Esophagus muscularis mucosa (tissue), 4 donors: ENCODE measurements at regions not wholly inside any gene's neighbourhood (a gene's known extent, or its start where the extent isn't known, plus 50 kb on each side); places are given as distances from the start of the nearest gene placed in this dataset.

ENCODE experiments used
- DNase-seq: peaks from one replicate; pipeline ENCODE4 v3.0.0-alpha.2; 2017; ENCODE audit errors: extremely low spot score
- H3K27ac ChIP-seq, 4 donors: fragments of 200-600 bp; sonication (generic); replicated peaks in 1 of 4; 1 replicate in 3 of 4; 2 replicates in 1 of 4; pipeline ENCODE4 v1.5.1; 2016 to 2019; ENCODE audit warnings: mild to moderate bottlenecking in 1 of 4
- H3K27me3 ChIP-seq, 4 donors: fragments of 200-600 bp; sonication (generic); one replicate each; pipeline versions ENCODE4 v1.5.1 to v1.6.0; 2016 to 2019
- H3K36me3 ChIP-seq, 4 donors: fragments of 200-600 bp; sonication (generic); one replicate each; pipeline ENCODE4 v1.5.1; 2016 to 2019
- H3K4me1 ChIP-seq, 4 donors: fragments of 200-600 bp; sonication (generic); one replicate each; pipeline ENCODE4 v1.5.1; 2016 to 2019
- H3K4me3 ChIP-seq, 4 donors: fragments of 200-600 bp; sonication (generic); 1 replicate in 2 of 4; 2 replicates in 2 of 4; pipeline ENCODE4 v1.5.1; 2016 to 2019; ENCODE audit warnings: mild to moderate bottlenecking in 4 of 4, moderate library complexity in 1 of 4
- H3K9me3 ChIP-seq, 4 donors: fragments of 200-600 bp; sonication (generic); 1 replicate in 3 of 4; 2 replicates in 1 of 4; pipeline ENCODE4 v1.5.1; 2016 to 2019
- CTCF ChIP-seq, 3 experiments: fragments of 200-600 bp in 2 of 3; fragments of 450-650 bp in 1 of 3; sonication (generic) in 2 of 3; IDR thresholded peaks; one replicate each; pipeline ENCODE4 v1.5.1; 2017 to 2019; ENCODE audit warnings: antibody characterized with exemption in 3 of 3, mild to moderate bottlenecking in 2 of 3, moderate library complexity in 1 of 3
- EP300 ChIP-seq: sonication (generic); formaldehyde crosslinking; IDR thresholded peaks from one replicate; pipeline ENCODE4 v1.6.1; 2017; ENCODE audit warnings: antibody characterized with exemption
- POLR2A ChIP-seq: fragments of 450-650 bp; IDR thresholded peaks from one replicate; pipeline ENCODE4 v1.6.1; 2017; ENCODE audit warnings: antibody characterized with exemption, moderate library complexity, mild to moderate bottlenecking, low read depth
- POLR2AphosphoS5 ChIP-seq, 2 donors: sonication (generic); formaldehyde crosslinking; IDR thresholded peaks; one replicate each; pipeline ENCODE4 v1.6.1; 2017; ENCODE audit warnings: antibody characterized with exemption in 2 of 2
- WGBS: methylation state at CpG from one replicate; pipeline ENCODE4 v1.1.5; 2018; 5-methylcytosine and 5-hydroxymethylcytosine counted together
- intact Hi-C: fragments of 100-400 bp; cut with DNase I; formaldehyde crosslinking; loops from one replicate; pipeline ENCODE4 v1.15.1; 2023

DNA sequence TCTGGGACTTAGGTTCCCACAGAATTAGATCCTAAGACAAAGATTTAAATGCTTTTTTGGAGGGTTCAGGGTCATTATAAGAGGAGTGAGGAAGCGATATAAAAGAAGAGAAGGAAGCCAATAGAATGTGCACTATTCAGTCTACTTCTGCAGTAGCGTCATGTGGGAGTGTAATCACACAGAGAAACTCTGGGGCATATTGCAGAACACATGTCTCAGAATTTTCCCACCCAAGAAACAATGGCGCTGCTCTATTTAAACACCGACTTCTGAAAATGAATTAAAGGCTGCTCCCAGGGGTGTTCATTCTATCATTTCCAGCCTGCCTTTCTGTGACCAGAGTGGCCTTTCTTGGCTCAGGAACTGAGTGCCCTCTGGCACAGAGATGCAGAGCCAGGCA, 617.6 kb downstream of the FGF9 start:
- DNase-seq = no peak
- TF ChIP-seq EP300 = no peak
- TF ChIP-seq POLR2AphosphoS5 (IDR thresholded peaks at IDR 0.05) = no peak
- no peak for TF ChIP-seq CTCF (IDR thresholded peaks at IDR 0.05)
- TF ChIP-seq POLR2A = no peak
- WGBS = 80% methylated on average over 4 of the region's 4 CpGs

DNA sequence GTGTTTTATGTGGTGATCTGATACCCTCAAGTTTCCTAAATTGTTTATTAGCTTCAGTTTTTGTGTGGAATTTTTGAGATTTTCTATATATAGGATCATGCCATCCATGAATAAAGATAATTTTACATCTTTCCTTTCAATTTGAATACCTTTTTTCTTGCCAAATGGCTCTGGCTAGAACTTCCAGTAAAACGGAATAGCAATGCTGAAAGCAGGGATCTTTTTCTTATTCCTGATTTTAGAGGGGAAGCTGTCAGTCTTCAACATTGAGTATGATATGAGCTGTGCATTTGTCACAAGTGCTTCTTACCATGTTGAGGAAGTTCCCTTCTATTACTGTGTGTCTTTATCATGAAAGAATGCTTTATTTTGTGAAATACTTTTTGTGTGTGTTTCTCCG, 618.8 kb downstream of the FGF9 start:
- TF ChIP-seq POLR2AphosphoS5 (IDR thresholded peaks at IDR 0.05) (no peak), POLR2A (no peak), EP300 (no peak), CTCF (IDR thresholded peaks at IDR 0.05) (no peak)
- 89% methylated on average over 2 of the region's 2 CpGs for WGBS
- no peak overlapping the region for H3K27ac ChIP-seq
- H3K27me3 ChIP-seq = no peaks in the 10 kb centered on the region
- H3K9me3 ChIP-seq = no peaks in the 10 kb centered on the region
- DNase-seq = no peak
- H3K4me1 ChIP-seq = no peaks in the 10 kb centered on the region
- H3K36me3 ChIP-seq = no peaks in the 10 kb centered on the region
- intact Hi-C loops = no loop called here
- no peak overlapping the region for H3K4me3 ChIP-seq

More for the DNA sequence above, 617.6 kb downstream of the FGF9 start:
- intact Hi-C loops = no loop called here
- H3K4me1 ChIP-seq = no peaks in the 10 kb centered on the region
- no peaks in the 10 kb centered on the region for H3K9me3 ChIP-seq
- no peaks in the 10 kb centered on the region for H3K36me3 ChIP-seq
- H3K4me3 ChIP-seq = no peak overlapping the region
- H3K27me3 ChIP-seq = no peaks in the 10 kb centered on the region
- no peak overlapping the region for H3K27ac ChIP-seq

DNA sequence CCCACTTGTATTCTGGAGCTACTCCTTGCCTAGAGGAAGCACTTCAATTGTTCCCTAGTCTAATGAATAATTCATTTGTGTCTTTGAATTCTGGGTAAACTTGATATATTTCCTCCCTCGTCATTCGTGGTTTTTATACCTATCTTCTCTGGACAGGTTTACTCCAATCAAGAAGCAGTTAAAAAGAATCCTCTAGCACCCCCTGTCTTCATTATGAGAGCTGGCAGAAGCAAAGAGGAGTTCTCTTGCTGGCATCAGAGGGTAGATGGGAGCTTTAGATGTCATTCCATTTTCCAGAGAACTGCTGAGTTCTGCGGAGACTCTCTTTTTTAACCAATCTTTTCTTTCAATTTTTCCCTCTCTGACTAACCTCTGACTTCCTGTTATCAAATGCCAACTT, 627.7 kb downstream of the FGF9 start:
- peaks cover 0 to 20% (median 7%) of the 10 kb centered on the region in 4 donors for H3K9me3 ChIP-seq
- WGBS = 85% methylated on average over 3 of the region's 3 CpGs
- intact Hi-C loops = no loop called here
- no peak for DNase-seq
- H3K36me3 ChIP-seq = no peaks in the 10 kb centered on the region
- TF ChIP-seq EP300 = no peak
- TF ChIP-seq POLR2AphosphoS5 (IDR thresholded peaks at IDR 0.05) = no peak
- TF ChIP-seq CTCF (IDR thresholded peaks at IDR 0.05) = no peak
- TF ChIP-seq POLR2A = no peak
- no peaks in the 10 kb centered on the region for H3K27me3 ChIP-seq
- no peak overlapping the region for H3K4me3 ChIP-seq
- H3K4me1 ChIP-seq = no peaks in the 10 kb centered on the region
- H3K27ac ChIP-seq = no peak overlapping the region

- no peaks in the 10 kb centered on the region for H3K27me3 ChIP-seq
- no peak overlapping the region for H3K4me3 ChIP-seq
- no peak for DNase-seq
- H3K4me1 ChIP-seq = peaks cover 0 to 9% (median 0%) of the 10 kb centered on the region in 4 donors
- H3K9me3 ChIP-seq = no peaks in the 10 kb centered on the region
- H3K36me3 ChIP-seq = no peaks in the 10 kb centered on the region
- H3K27ac ChIP-seq = no peak overlapping the region
- intact Hi-C loops = no loop called here
- 50% methylated on average over 3 of the region's 6 CpGs for WGBS
- TF ChIP-seq EP300 (no peak), POLR2AphosphoS5 (IDR thresholded peaks at IDR 0.05) (peak in 1 of 2 donors; percentile 6)
These were observed 641.0 kb downstream of the FGF9 start for GRCh38 chr13:22311734-22312404.

- H3K4me3 ChIP-seq = no peak overlapping the region
- H3K36me3 ChIP-seq = no peaks in the 10 kb centered on the region
- TF ChIP-seq POLR2A (no peak), CTCF (IDR thresholded peaks at IDR 0.05) (no peak), POLR2AphosphoS5 (IDR thresholded peaks at IDR 0.05) (no peak), EP300 (no peak)
- 76% methylated on average over 2 of the region's 2 CpGs for WGBS
- no peak for DNase-seq
- H3K4me1 ChIP-seq = peaks cover 0 to 9% (median 0%) of the 10 kb centered on the region in 4 donors
- no peak overlapping the region for H3K27ac ChIP-seq
- H3K27me3 ChIP-seq = no peaks in the 10 kb centered on the region
- H3K9me3 ChIP-seq = no peaks in the 10 kb centered on the region
- intact Hi-C loops = no loop called here
These were observed 641.5 kb downstream of the FGF9 start for GRCh38 chr13:22312405-22312803.
